ENCODE measurements at regions not wholly inside any gene's neighbourhood (a gene's known extent, or its start where the extent isn't known, plus 50 kb on each side); places are given as distances from the start of the nearest gene placed in this dataset.
"Not testable (repeated sequence)": the region's sequence is repeated elsewhere in the genome, so short reads cannot be mapped to it uniquely, and the experiment has no call there.

DNA sequence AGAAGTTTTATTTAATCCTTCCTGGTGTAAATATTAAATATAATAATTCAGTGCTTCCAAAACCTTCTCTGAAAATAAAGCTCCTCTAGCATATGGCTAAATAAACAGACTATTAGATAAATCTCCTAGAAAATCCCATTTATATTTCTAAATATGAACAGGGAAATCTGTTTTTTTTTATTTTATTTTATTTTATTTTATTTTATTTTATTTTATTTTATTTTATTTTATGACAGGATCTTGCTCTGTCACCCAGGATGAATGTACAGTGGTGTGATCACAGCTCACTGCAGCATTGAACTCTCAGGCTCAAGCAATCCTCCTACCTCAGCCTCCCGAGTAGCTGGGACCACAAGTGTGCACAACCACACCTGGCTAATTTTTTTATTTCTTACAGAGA, 673.5 kb downstream of the IRS1 start:
- DNase-seq (ENCODE audit: low read depth in 2 of 2) = no peak

DNA sequence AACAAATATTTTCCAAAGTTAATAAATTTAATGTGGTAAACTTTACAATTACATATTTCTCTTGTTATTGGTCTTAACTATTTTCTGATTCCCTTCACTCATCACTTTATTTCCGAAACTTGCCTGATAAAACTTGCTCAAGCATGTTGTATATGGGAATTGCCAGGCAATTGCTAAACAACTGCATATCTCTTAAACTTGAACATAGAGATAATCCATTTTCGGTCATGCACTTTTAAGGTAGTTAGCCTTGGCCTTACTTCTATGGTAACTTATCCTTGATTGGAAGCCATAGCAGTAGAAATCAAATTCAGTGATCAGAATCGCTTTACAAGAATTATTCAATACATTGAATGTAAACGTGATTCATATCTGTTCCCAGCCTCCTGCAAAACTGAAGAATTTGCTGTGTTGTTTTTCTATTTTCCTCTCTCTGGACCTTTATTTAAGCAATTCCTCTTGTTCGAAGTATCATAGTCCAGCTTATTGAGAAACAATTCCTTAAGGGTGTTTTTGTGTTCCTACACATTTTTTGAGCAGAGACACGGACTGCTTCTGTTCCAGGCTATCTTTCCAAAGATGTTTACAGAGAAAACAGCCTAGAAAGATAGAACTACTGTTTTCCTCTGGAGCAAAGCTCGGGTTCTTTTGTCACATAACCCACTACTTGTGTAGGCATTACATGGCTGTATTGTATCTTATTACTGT, 674.3 kb downstream of the IRS1 start:
- no peak for DNase-seq (ENCODE audit: low read depth in 2 of 2)

GRCh38 chr2:226124548-226125011, 675.0 kb downstream of the IRS1 start:
- no peak for DNase-seq (ENCODE audit: low read depth in 2 of 2)

GRCh38 chr2:226123300-226123699, 676.3 kb downstream of the IRS1 start:
- DNase-seq (ENCODE audit: low read depth in 2 of 2) = no peak

- no peak for DNase-seq (ENCODE audit: low read depth in 2 of 2)
These were observed 677.6 kb downstream of the IRS1 start for GRCh38 chr2:226122041-226122440.

DNA sequence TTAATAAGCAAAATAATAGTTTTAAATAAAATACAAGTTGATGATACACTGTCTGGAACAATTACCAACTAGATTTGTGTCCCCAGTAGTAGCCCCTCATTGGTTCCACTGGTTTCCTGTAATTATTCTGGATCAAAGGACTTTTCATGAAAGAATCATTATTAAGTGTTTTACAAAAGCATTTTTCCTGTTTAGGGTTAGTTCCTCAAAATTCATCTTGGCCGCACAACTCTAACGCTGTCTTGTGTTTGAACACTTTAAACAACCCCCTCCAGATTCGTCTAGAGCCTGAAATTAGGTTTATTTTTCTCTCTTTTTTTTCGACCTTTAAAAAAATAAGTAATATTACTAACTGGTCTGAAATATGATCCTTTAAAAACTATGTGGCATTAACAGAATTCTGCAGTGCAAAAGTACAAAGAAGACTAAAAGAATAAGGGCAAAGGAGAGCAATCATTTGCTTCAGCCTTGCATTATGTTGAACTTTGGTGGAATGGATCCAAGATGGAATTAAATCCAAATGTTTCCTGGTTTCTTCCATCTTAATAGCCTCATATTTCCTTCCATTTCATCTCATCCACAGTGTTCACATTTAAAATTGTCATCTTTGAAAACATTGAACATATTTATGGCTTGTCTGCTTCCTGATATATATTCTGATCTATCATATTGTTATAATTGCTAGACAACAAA, 678.4 kb downstream of the IRS1 start:
- DNase-seq (ENCODE audit: low read depth in 2 of 2) = no peak

DNA sequence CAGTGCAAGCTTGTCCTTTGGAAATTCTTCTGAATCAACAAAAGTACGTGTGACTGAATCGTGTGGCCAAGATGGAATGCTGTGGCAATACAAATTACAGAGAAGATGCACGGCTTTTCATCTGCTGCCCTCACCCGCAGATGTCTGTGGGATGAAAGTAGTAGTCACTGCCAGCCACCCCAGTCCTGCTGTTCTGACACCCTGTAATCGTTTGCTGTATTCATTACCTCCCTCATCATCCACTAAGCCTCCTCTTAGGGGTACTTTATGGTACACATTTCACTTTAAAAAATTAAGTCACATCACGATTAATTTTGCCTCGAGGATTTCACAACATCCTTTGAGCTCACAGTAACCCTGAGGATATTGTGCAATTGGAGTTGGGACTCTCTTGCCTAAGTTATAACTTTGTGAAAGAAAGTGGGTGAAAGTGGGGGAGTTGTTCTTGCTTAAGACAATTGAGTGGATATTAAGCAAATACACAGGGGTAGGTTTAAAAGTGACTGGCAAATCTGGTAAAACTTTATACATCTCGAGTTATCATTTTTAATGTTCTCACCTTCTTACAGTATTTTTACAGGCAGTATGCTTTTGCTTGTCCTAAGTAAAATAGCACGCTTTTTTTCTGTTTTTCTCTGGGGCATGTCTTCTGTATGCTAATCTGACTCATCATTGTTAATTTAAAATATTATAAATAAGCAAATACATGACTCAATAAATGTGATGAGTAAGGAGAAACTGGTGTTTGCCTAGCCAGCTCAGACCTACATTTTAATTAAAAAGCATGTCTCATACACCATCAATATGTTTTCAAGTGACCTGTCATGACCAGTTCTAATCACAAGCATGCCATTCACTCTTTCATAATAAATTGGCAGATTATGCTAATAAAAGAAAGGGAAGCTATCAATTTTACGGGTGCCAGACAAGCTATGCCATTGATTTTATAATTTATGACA, 680.9 kb downstream of the IRS1 start:
- no peak for DNase-seq (ENCODE audit: low read depth in 2 of 2)

GRCh38 chr2:226117510-226118065, 682.0 kb downstream of the IRS1 start:
- DNase-seq (ENCODE audit: low read depth in 2 of 2) = no peak

DNA sequence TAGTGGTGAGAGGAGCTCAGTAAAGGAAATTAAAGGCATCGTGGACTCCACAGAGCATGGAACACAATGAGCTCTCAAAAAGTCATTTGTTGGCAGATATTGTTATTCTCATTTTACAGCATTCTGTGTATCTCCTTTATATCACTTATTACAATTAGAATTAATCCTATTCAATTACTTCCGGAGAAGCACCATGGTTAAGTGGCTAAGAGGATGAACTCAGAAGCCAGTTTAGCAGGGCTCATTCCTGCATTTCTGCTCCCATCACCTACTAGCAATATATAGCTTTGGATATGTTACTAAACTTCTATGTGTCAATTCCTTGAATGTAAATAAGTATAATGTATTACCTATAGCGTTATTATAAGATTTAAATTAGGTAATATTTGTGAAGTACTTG, 683.3 kb downstream of the IRS1 start:
- no peak for DNase-seq (ENCODE audit: low read depth in 2 of 2)

- no peak for DNase-seq (ENCODE audit: low read depth in 2 of 2)
These were observed 683.8 kb downstream of the IRS1 start for GRCh38 chr2:226115832-226116200.

DNA sequence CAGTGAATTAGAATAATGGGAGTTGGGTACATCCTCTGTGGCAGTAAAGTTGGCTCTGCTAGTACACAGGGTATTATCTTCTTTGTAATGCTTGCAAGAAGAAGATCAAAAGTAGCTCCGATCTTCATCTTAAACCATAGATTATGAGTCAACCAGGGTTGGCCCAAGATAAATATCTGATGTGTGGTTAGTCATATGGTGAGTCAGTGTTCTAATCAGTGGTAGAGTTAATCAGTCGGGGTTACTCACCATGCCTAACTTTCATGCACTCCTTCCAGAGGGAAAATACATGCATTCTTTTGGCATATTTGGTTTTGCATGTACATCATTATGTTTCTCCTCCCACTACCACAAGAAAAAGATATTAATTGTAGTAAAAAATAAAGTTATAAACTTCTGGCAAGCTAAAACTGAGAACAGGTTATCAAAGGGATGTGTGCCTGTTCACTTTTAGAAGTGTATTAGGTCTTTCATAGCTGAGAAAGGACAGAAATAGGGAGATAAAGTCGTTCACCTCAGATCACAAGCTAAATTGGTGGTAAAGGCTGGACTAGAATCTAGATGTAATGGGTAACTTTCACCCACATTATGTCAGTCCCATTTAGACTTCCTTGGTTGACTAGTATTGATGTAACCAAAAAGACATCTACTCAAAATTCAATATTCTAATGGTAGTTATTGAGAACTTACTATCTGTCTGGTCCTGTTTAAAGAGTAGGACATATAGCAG, 684.4 kb downstream of the IRS1 start:
- no peak for DNase-seq (ENCODE audit: low read depth in 2 of 2)

- no peak for DNase-seq (ENCODE audit: low read depth in 2 of 2)
These were observed 685.2 kb downstream of the IRS1 start for GRCh38 chr2:226114436-226114835.

DNA sequence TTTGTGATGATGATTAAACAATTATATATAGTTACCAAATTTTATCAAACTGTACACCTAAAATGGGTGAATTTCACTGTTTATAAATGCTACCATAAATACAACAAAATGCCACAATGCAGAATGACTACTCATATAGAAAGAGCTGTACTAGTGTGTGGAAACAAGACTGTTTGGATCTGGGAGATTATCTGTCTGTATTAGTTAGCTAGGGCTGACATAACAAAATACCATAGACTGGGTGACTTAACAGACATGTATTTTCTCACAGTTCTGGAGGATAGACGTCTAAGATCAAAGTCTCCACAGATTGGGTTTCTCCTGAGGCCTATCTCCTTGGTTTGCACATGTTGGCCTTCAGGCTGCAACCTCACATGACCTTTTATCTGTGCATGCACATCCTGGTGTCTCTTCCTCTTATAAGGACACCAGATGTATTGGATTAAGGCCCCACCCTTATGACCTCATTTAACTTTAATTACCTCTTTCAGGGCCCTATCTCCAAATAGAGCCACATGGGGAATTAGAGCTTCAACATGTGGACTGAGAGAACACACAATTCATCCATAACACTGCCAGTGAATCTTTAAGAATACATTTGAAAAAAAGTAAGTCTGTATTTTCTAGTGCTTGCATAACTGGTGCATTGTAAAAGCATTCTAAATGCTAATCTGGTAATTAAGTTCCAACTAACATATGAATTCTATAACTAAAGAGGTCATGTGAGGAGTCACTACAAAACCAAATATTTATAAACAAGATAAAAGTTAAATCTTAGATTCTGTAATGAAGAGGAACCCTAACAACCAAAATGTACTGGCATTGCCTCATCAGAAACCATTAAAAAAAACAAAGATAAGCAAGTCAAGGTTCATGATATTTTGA, 699.6 kb downstream of the NYAP2 start:
- DNase-seq (ENCODE audit: low read depth in 2 of 2) = no peak

- no peak for DNase-seq (ENCODE audit: low read depth in 2 of 2)
These were observed 695.5 kb downstream of the NYAP2 start for GRCh38 chr2:226095058-226095457.

DNA sequence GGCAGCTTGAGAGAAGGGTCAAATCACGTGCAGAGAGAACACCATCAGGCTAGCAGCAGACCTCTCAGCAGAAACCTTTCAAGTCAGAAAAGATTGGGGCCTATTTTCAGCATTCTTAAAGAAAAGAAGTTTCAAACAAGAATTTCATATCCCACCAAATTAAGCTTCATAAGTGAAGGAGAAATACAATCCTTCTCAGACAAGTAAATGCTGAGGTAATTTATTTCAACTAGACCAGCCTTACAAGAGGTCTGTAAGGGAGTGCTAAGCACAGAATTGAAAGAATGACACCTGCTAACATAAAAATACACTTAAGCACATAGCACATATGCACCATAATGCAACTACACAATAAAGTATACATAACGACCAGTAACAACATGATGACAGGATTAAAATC, 693.9 kb downstream of the NYAP2 start:
- no peak for DNase-seq (ENCODE audit: low read depth in 2 of 2)

DNA sequence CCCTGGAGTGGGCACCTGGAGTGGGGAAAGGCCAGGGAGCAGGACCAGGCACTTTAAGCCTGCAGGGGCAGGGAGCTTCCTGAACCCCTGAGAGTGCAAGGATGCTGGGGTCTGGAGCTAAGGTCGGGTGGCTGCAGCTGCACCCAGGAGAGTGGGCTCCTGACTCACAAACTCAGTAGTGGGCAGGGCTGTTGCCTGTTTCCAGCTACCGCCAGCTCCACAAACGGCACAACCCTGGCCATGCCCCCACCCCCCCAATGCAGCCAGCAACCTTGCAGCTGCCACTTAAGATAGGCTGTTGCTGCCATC, 688.8 kb downstream of the NYAP2 start:
- DNase-seq (ENCODE audit: low read depth in 2 of 2) = no peak

- no peak for DNase-seq (ENCODE audit: low read depth in 2 of 2)
These were observed 688.2 kb downstream of the NYAP2 start for GRCh38 chr2:226087505-226088365.

DNA sequence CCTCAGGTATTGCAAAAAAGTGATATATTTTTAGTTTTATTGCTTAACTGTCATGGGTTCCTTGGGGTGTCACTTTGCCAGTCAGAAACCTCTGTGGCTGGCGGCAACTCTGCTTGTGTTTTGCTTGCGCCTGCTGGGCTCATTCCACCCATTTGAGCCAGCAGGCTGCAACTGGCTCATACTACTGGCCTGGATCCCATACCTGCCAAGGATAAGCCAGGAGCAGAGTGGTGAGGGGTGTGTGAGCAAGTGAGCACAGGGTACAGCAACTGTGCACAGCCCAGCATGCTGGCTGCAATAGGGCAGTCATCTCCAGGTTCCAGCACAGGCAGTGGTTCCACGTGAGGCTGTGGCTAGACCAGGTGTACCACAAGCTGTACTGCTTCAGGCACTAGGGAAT, 687.5 kb downstream of the NYAP2 start:
- DNase-seq (ENCODE audit: low read depth in 2 of 2) = no peak

- DNase-seq (ENCODE audit: low read depth in 2 of 2) = no peak
These were observed 686.7 kb downstream of the NYAP2 start for GRCh38 chr2:226086190-226086589.

DNA sequence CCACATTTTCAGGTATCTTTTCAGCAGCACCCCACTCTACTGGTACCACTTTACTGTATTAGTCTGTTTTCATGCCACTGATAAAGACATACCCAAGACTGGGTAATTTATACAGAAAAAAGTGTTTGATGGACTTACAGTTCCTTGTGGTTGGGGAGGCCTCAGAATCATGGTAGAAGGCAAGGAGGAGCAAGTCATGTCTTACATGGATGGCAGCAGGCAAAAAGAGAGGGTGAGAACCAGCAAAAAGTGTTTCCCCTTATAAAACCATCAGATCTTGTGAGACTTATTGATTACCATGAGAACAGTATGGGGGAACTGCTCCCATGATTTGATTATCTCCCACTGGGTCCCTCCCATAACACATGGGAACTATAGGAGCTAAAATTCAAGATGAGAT, 685.9 kb downstream of the NYAP2 start:
- DNase-seq (ENCODE audit: low read depth in 2 of 2) = not testable (repeated sequence)

Data from stimulated activated CD8-positive, alpha-beta memory T cell treated with anti-CD3 and anti-CD28 coated beads, Interleukin-15, amount 100 ng/mL, for 48 hours (primary cell).